ENCODE measurements at regions not wholly inside any gene's neighbourhood (a gene's known extent, or its start where the extent isn't known, plus 50 kb on each side); places are given as distances from the start of the nearest gene placed in this dataset.

GRCh38 chr13:111937777-111938311 lies 129.1 kb upstream of the SOX1 start:
- TF ChIP-seq CTCF (IDR thresholded peaks at IDR 0.05; ENCODE audit: control extremely low read depth in 1 of 3, insufficient read depth in 1 of 3, low read depth in 1 of 3, low read length in 3 of 3) (no peak), POLR2A (IDR thresholded peaks at IDR 0.05; ENCODE audit: control extremely low read depth in 1 of 2, low read depth in 2 of 2, low read length in 2 of 2) (no peak)
